BLaER1 (cell line): ENCODE measurements at regions not wholly inside any gene's neighbourhood (a gene's known extent, or its start where the extent isn't known, plus 50 kb on each side); places are given as distances from the start of the nearest gene placed in this dataset.

ENCODE experiments used
- H3K27ac ChIP-seq: shearing (Covaris generic); formaldehyde crosslinking; 2 replicates; pipeline ENCODE4 v1.8.1; 2022
- H3K27me3 ChIP-seq: shearing (Covaris generic); formaldehyde crosslinking; 2 replicates; pipeline ENCODE4 v1.8.1; 2022
- H3K36me3 ChIP-seq: shearing (Covaris generic); formaldehyde crosslinking; 2 replicates; pipeline ENCODE4 v1.8.1; 2022
- H3K4me1 ChIP-seq: shearing (Covaris generic); formaldehyde crosslinking; 2 replicates; pipeline ENCODE4 v1.8.1; 2022
- H3K4me2 ChIP-seq: shearing (Covaris generic); formaldehyde crosslinking; 2 replicates; pipeline ENCODE4 v1.8.1; 2022
- H3K4me3 ChIP-seq: shearing (Covaris generic); formaldehyde crosslinking; 2 replicates; pipeline ENCODE4 v1.8.1; 2022
- H3K9ac ChIP-seq: shearing (Covaris generic); formaldehyde crosslinking; 2 replicates; pipeline ENCODE4 v1.8.1; 2022
- H3K9me3 ChIP-seq: shearing (Covaris generic); formaldehyde crosslinking; 2 replicates; pipeline ENCODE4 v1.8.1; 2022
- H4K20me1 ChIP-seq: shearing (Covaris generic); formaldehyde crosslinking; 2 replicates; pipeline ENCODE4 v1.8.1; 2022
- Cebpa-rat ChIP-seq: shearing (Covaris generic); IDR thresholded peaks from 2 replicates; pipeline ENCODE4 v1.8.1; 2022

DNA sequence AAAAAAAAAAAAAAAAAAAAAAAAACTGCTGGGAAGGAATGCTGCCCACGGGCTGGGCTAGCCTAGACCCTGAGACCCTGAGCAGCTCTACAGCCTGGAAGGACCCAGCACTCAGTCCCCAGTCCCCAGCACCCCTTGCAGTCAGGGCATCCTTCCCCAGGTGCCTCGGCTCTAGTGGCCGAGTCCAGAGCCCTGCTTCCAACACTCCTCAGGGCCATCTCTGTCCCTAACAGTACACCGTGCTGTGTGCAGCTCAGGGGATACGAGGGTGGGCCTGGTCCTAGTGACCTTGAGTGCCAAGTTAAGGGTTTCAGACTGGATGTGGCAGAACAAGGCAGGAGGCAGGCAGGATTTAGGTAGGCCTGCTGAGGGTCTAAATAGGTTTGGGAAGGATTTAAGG lies 50.2 kb upstream of the LRP8 start:
- H3K27me3 ChIP-seq, result no peaks in the 10 kb centered on the region
- no peak for TF ChIP-seq Cebpa-rat
- no peak overlapping the region for H3K4me2 ChIP-seq
- H3K9ac ChIP-seq, result no peak overlapping the region
- H3K4me1 ChIP-seq, result peaks cover 68% of the 10 kb centered on the region
- no peak overlapping the region for H3K27ac ChIP-seq
- H3K4me3 ChIP-seq, result no peak overlapping the region
- no peaks in the 10 kb centered on the region for H3K36me3 ChIP-seq
- H4K20me1 ChIP-seq, result no peaks in the 10 kb centered on the region
- H3K9me3 ChIP-seq, result no peaks in the 10 kb centered on the region

DNA sequence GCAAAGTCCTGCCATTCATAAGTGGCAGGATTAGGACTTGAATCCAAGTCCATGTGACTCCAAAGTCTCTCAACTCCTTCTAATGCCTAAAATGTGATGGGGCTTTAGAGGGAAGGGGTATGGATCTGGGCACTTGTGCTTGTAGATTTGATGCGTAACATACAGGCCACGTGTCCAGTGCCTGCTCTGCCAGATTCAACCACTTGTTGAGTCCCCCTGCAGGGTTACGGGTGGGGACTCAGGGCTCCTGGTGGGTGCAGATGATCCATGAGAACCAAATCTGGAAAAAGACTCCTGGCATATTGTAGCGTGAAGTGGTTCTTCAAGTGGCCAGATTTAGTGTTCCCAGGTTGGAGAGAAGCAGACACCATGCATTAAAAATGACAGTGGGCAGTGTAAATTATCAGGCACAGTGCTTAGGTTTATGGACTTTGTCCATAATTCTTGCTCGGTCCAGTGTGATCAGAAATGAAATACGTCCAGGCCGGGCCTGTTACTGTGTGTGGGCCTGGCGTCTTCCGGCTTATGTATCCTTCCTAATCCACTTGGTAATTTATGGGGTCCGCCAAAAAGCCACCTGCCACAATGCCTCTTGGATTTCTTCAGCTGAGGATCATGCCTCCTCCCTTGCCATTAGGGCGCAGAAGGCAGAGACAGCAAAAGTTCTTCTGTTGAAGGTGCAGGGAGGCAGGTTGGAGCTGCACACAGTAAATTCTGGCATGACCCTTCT lies 51.2 kb upstream of the LRP8 start:
- H3K27me3 ChIP-seq, result no peaks in the 10 kb centered on the region
- TF ChIP-seq Cebpa-rat, result no peak
- H3K9ac ChIP-seq, result no peak overlapping the region
- no peak overlapping the region for H3K4me2 ChIP-seq
- H3K4me3 ChIP-seq, result no peak overlapping the region
- no peaks in the 10 kb centered on the region for H3K36me3 ChIP-seq
- H4K20me1 ChIP-seq, result no peaks in the 10 kb centered on the region
- peaks cover 76% of the 10 kb centered on the region for H3K4me1 ChIP-seq
- no peaks in the 10 kb centered on the region for H3K9me3 ChIP-seq
- no peak overlapping the region for H3K27ac ChIP-seq

DNA sequence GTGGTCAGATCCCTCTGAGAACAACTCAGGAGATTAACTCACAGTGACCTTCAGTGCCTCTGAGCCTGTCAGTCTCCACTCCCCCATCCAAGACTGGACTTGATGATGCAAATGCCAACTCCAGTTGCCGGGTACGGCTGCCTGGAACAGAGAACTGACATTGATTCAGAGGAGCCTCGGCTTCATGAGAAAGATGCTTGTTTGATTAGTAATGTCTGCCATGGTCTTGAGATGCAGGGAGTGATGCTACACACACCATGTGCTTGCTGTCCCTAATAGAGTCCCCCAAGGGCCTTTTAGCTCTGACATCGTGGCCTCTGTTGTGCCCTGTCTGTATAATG lies 51.8 kb upstream of the LRP8 start:
- no peaks in the 10 kb centered on the region for H3K27me3 ChIP-seq
- TF ChIP-seq Cebpa-rat, result no peak
- H3K27ac ChIP-seq, result no peak overlapping the region
- H4K20me1 ChIP-seq, result no peaks in the 10 kb centered on the region
- no peaks in the 10 kb centered on the region for H3K9me3 ChIP-seq
- H3K4me1 ChIP-seq, result peaks cover 76% of the 10 kb centered on the region
- no peak overlapping the region for H3K9ac ChIP-seq
- H3K4me3 ChIP-seq, result no peak overlapping the region
- H3K4me2 ChIP-seq, result no peak overlapping the region
- no peaks in the 10 kb centered on the region for H3K36me3 ChIP-seq

DNA sequence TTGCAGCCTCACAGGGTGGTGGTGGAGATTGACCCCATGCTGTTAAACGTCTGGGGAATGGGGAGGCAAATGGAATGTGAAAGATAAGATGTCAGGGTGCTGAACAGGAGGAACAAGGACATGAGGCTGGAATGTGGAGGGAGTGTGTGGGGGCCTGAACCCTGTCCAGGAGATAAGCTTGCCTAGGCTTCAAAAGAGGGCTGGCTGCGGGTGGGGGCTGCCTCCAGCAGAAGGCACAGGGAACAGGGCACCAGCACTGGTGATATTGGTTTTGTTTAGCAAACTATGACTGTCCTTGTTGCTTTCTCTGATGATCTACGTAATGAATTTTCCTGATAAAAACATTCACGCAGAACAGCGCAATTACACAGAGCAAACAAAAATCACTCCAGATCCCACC lies 52.4 kb upstream of the LRP8 start:
- TF ChIP-seq Cebpa-rat, result no peak
- Histone ChIP-seq H3K9ac (no peak overlapping the region), H3K36me3 (no peaks in the 10 kb centered on the region), H3K27me3 (no peaks in the 10 kb centered on the region), H4K20me1 (no peaks in the 10 kb centered on the region), H3K9me3 (no peaks in the 10 kb centered on the region), H3K4me1 (peaks cover 76% of the 10 kb centered on the region), H3K4me3 (no peak overlapping the region), H3K4me2 (peak overlapping the region; percentile 89), H3K27ac (no peak overlapping the region)

DNA sequence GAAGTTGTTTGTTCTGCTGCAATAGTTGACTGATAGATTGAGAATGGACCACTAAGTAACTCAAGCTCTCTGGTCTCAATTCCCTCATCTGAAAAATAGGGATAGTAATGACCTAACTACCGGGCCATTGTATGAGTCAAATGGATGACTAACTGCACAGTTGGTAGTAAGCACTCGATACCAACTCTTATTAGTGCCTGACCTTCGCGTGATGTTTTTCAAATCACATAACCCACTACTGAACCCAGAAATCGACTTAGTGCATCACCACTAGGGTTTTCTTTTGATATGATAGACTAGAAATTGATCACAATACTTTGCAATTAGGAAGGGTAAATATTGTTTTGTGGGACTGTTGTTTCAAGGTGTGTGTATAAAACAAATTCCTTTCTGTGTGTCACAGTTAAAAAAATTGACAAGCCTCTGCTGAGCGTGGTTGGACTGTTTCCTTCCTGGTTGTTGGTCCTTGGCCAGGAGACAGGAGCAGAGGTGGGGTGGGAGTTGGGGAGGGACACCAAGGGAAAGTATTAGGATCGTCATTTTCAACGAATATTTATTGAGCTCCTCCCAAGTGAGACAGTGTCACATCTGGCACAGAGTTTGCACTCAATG lies 54.0 kb upstream of the LRP8 start:
- no peak overlapping the region for H3K4me3 ChIP-seq
- no peak overlapping the region for H3K27ac ChIP-seq
- no peak for TF ChIP-seq Cebpa-rat

DNA sequence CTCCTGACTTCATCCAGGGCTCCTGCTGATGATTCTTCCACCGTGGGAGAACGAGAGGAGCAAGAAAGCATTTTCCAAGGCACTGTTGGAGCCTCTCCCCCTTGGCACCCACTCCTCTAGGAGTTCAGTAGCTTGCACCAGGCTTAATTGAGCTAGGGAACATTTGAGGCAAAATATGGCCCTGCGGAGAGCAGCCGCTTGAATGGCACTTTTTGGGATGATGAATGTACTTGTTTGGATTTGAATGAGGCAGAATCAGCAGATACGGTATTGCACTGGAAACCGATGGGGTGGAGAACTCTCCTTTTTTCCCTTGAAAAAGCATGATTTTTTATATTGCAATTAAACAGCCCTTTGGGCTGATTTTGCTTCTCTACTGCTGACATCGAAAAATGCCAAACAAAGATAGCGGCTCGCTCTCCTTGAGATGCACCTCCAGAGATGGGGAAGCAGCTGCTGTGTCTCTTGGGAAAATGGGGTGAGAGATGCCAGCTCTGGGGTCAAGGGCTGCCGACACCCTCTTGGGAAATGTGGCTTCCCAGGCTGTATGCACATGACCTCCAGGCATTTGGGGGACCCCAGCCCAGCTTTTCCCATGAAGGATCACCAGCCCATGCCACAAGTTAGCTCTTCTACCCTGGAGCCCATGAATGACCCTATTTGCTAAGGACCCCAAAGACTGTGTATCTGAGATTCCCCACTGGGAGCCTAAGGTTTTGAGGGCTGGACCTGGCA lies 55.4 kb upstream of the LRP8 start:
- peak overlapping the region; percentile 89 for H3K4me2 ChIP-seq
- H3K4me3 ChIP-seq, result no peak overlapping the region
- H3K4me1 ChIP-seq, result peaks cover 65% of the 10 kb centered on the region
- no peaks in the 10 kb centered on the region for H3K27me3 ChIP-seq
- TF ChIP-seq Cebpa-rat, result no peak
- H4K20me1 ChIP-seq, result no peaks in the 10 kb centered on the region
- no peaks in the 10 kb centered on the region for H3K9me3 ChIP-seq
- no peak overlapping the region for H3K27ac ChIP-seq
- 0 out of 2 replicates have a peak overlapping the region, but pooled peaks have one; percentile 17 for H3K9ac ChIP-seq
- no peaks in the 10 kb centered on the region for H3K36me3 ChIP-seq

More for the DNA sequence above, 54.0 kb upstream of the LRP8 start:
- Histone ChIP-seq H3K36me3 (no peaks in the 10 kb centered on the region), H3K4me1 (peaks cover 73% of the 10 kb centered on the region), H4K20me1 (no peaks in the 10 kb centered on the region), H3K9ac (no peak overlapping the region), H3K9me3 (no peaks in the 10 kb centered on the region), H3K4me2 (peak overlapping the region; percentile 89), H3K27me3 (no peaks in the 10 kb centered on the region)

DNA sequence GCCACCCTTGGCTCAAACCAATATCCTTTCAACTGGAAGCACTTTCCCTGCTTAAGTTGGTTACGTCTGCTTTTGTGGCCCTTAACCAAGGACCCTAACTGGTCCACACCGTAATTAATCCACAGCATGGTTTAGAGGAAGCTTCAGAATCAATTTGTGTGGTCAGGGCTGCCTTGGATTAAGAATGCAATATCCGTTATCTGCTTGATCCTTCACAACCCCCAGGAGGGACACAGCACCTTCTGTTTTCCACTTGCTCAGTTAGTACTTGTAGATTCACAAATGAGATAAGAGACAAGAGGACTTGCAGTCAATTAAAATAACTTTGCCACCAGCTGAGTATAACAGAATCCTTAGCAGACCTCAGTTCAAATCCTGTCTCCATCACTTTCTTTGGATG lies 56.9 kb upstream of the LRP8 start:
- Histone ChIP-seq H3K4me3 (no peak overlapping the region), H3K27ac (no peak overlapping the region), H3K9me3 (no peaks in the 10 kb centered on the region), H3K4me2 (peak overlapping the region; percentile 15; the same call in 1 of the 2 replicates), H4K20me1 (no peaks in the 10 kb centered on the region), H3K36me3 (no peaks in the 10 kb centered on the region), H3K4me1 (peaks cover 74% of the 10 kb centered on the region), H3K9ac (no peak overlapping the region), H3K27me3 (no peaks in the 10 kb centered on the region)
- no peak for TF ChIP-seq Cebpa-rat

DNA sequence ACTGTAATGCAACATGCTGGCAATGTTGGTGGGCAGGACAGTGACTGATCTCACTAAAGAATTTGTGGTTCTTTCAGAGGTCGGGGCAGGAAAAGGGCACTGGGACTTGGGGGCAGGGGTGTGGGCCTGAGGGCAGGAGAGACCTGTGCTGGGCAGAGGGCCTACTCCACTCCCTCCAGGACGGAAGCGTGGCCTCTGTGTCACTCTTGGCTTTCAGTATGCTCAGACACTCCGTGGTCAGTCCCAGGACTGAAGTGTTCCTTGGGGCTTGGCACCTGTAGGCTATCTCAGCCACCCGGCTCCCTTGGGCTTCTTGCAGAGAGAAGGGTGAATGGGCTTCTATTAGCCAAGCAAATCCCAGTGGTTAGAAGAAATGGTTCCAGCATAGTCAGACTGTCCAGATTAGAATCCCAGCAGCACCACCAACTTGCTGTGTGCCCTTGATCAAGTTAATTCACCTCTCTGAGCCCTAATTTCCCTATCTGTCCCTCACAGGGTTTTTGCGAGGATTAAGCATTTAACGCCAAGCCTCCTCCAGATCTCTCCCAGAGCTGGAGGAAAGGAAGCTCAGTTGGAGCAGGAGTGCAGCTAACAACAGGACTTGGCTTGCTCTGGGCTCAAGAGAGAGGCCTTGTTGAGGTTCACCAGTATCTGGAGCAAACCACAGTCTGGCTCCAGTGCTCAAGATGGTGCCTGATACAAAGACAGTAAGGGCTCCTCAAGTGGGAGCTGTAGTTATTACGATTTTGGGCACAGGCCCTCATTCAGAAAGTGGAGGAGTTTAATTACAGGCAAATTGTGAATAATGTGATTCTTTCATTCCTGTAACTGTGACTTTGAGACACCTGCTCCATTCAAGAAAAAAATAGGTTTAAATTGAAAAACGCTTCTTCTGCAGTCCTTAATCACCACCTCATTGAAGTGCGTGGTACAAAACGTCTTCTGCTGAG lies 57.7 kb upstream of the LRP8 start:
- H3K4me1 ChIP-seq, result peaks cover 76% of the 10 kb centered on the region
- no peaks in the 10 kb centered on the region for H4K20me1 ChIP-seq
- no peak overlapping the region for H3K4me3 ChIP-seq
- H3K27me3 ChIP-seq, result no peaks in the 10 kb centered on the region
- TF ChIP-seq Cebpa-rat, result no peak
- no peaks in the 10 kb centered on the region for H3K9me3 ChIP-seq
- no peak overlapping the region for H3K9ac ChIP-seq
- no peaks in the 10 kb centered on the region for H3K36me3 ChIP-seq
- no peak overlapping the region for H3K27ac ChIP-seq
- H3K4me2 ChIP-seq, result peak overlapping the region; percentile 15

DNA sequence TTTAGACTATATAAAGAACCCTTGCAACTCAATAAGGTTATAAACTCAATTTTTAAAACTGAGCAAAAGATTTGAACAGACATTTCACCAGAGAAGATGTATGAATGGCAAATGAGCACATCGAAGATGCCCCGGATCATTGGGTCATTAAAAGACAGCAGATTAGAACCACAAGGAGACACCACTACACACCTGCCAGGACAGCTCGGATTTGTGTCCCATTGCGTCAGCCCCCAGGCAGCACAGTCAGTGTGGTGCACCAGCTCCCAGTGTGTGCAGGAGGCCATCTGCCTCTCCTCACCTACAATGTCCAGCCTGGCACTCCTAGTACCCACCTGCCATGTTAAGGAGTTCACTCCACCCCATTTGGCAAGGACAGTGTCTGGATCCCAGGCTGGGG lies 61.1 kb upstream of the LRP8 start:
- Histone ChIP-seq H3K4me2 (no peak overlapping the region), H3K27me3 (no peaks in the 10 kb centered on the region), H3K36me3 (no peaks in the 10 kb centered on the region), H3K9ac (no peak overlapping the region), H3K4me3 (no peak overlapping the region), H4K20me1 (no peaks in the 10 kb centered on the region), H3K4me1 (peaks cover 52% of the 10 kb centered on the region), H3K27ac (no peak overlapping the region), H3K9me3 (no peaks in the 10 kb centered on the region)
- TF ChIP-seq Cebpa-rat, result no peak
